Fibroblast of skin of right quadriceps (primary cell): ENCODE measurements at regions not wholly inside any gene's neighbourhood (a gene's known extent, or its start where the extent isn't known, plus 50 kb on each side); places are given as distances from the start of the nearest gene placed in this dataset.
"Not testable (repeated sequence)": the region's sequence is repeated elsewhere in the genome, so short reads cannot be mapped to it uniquely, and the experiment has no call there.

Experiments
- DNase-seq: peaks from one replicate; pipeline ENCODE4 v3.0.0-alpha.2; 2013

- peak; percentile 5 for DNase-seq
Observed at GRCh38 chr10:63929831-63930467, 408.7 kb downstream of the REEP3 start.

GRCh38 chr10:63930584-63930983, 409.4 kb downstream of the REEP3 start:
- no peak for DNase-seq

GRCh38 chr10:63935705-63936104, 414.5 kb downstream of the REEP3 start:
- DNase-seq, result no peak

GRCh38 chr10:63940277-63940922, 419.2 kb downstream of the REEP3 start:
- DNase-seq, result no peak

GRCh38 chr10:63964406-63964805, 443.2 kb downstream of the REEP3 start:
- DNase-seq, result no peak

GRCh38 chr10:63965846-63966245, 444.6 kb downstream of the REEP3 start:
- DNase-seq, result no peak

- DNase-seq, result no peak
Observed at GRCh38 chr10:63972949-63973827, 452.0 kb downstream of the REEP3 start.

GRCh38 chr10:63976538-63976937, 455.3 kb downstream of the REEP3 start:
- DNase-seq, result peak; percentile 26

- DNase-seq, result peak; percentile 28
Observed at GRCh38 chr10:63977329-63977923, 456.2 kb downstream of the REEP3 start.

- DNase-seq, result not testable (repeated sequence)
Observed at GRCh38 chr10:63980870-63981269, 459.7 kb downstream of the REEP3 start.

- DNase-seq, result not testable (repeated sequence)
Observed at GRCh38 chr10:63984061-63984460, 462.9 kb downstream of the REEP3 start.

GRCh38 chr10:63986536-63986935, 465.3 kb downstream of the REEP3 start:
- no peak for DNase-seq

- no peak for DNase-seq
Observed at GRCh38 chr10:63987212-63987611, 466.0 kb downstream of the REEP3 start.

- DNase-seq, result no peak
Observed at GRCh38 chr10:63994371-63994770, 473.2 kb downstream of the REEP3 start.

- no peak for DNase-seq
Observed at GRCh38 chr10:64007157-64007556, 486.0 kb downstream of the REEP3 start.

- DNase-seq, result no peak
Observed at GRCh38 chr10:64010711-64011110, 489.5 kb downstream of the REEP3 start.

GRCh38 chr10:64011912-64012714, 490.9 kb downstream of the REEP3 start:
- DNase-seq, result no peak

GRCh38 chr10:64014281-64014680, 493.1 kb downstream of the REEP3 start:
- DNase-seq, result no peak

GRCh38 chr10:64023926-64024470, 502.8 kb downstream of the REEP3 start:
- DNase-seq, result no peak

GRCh38 chr10:64033711-64034110, 512.5 kb downstream of the REEP3 start:
- DNase-seq, result peak; percentile 41

- DNase-seq, result peak; percentile 29
Observed at GRCh38 chr10:64036321-64036930, 515.2 kb downstream of the REEP3 start.
